BJ (cell line): ENCODE measurements at regions not wholly inside any gene's neighbourhood (a gene's known extent, or its start where the extent isn't known, plus 50 kb on each side); places are given as distances from the start of the nearest gene placed in this dataset.

Experiments
- CTCF ChIA-PET: fragments of 350-600 bp; formaldehyde crosslinking; extraction: SDS; loops from one replicate; lab custom pipeline; 2021; ENCODE audit warnings: antibody characterized with exemption, inconsistent platforms; lab: Yijun Ruan, JAX
- POLR2A ChIA-PET: fragments of 300-600 bp; sonication (Branson Sonifier 250); formaldehyde crosslinking; extraction: SDS; loops from one replicate; lab custom pipeline; 2021; ENCODE audit warnings: antibody characterized with exemption; lab: Charles Lee
- DNase-seq: peaks from one replicate; pipeline ENCODE4 v3.0.0-alpha.2; 2011; ENCODE audit warnings: low read depth
- H3K27me3 ChIP-seq: 2 replicates; pipeline ENCODE4 v1.6.0; 2011; ENCODE audit warnings: low read length; ENCODE audit not compliant: control insufficient read depth, insufficient read depth
- H3K36me3 ChIP-seq: 2 replicates; pipeline ENCODE4 v1.5.1; 2011; ENCODE audit warnings: low read length; ENCODE audit not compliant: control insufficient read depth, insufficient read depth
- H3K4me3 ChIP-seq: 2 replicates; pipeline ENCODE4 v1.5.1; 2011; ENCODE audit warnings: low read depth, mild to moderate bottlenecking, control low read depth, low read length
- TF ChIP-seq, protein P1 (sequence below): IDR thresholded peaks from 2 replicates; pipeline ENCODE4 v1.5.1; 2011; ENCODE audit warnings: low read depth, mild to moderate bottlenecking, control low read depth, inconsistent platforms, low read length, moderate library complexity; ENCODE audit not compliant: insufficient read depth

DNA sequence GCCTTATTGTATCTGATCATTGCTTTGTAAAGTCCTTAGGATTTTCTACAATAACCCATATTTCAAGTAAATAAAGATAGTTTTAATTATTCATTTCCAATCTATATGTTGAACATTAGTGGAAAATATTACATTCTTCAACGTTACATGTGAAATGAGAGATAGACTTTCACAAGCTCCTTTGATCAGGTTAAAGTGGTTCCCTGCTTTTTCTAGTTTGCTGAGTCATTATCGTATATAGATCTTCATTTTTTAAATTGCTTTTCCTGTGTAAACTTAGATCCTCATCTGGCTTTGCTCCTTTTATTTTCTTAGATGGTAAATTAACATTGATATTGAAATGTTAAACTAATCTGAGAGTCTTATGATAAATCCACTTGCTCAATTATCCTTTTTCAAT lies 599.0 kb downstream of the TRAM1L1 start:
- no peaks in the 10 kb centered on the region for H3K27me3 ChIP-seq
- TF ChIP-seq, protein P1, sequence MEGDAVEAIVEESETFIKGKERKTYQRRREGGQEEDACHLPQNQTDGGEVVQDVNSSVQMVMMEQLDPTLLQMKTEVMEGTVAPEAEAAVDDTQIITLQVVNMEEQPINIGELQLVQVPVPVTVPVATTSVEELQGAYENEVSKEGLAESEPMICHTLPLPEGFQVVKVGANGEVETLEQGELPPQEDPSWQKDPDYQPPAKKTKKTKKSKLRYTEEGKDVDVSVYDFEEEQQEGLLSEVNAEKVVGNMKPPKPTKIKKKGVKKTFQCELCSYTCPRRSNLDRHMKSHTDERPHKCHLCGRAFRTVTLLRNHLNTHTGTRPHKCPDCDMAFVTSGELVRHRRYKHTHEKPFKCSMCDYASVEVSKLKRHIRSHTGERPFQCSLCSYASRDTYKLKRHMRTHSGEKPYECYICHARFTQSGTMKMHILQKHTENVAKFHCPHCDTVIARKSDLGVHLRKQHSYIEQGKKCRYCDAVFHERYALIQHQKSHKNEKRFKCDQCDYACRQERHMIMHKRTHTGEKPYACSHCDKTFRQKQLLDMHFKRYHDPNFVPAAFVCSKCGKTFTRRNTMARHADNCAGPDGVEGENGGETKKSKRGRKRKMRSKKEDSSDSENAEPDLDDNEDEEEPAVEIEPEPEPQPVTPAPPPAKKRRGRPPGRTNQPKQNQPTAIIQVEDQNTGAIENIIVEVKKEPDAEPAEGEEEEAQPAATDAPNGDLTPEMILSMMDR: no peak
- DNase-seq: no peak
- no peak overlapping the region for H3K4me3 ChIP-seq
- H3K36me3 ChIP-seq: no peaks in the 10 kb centered on the region
- ChIA-PET POLR2A (no interaction called here), CTCF (no interaction called here)

DNA sequence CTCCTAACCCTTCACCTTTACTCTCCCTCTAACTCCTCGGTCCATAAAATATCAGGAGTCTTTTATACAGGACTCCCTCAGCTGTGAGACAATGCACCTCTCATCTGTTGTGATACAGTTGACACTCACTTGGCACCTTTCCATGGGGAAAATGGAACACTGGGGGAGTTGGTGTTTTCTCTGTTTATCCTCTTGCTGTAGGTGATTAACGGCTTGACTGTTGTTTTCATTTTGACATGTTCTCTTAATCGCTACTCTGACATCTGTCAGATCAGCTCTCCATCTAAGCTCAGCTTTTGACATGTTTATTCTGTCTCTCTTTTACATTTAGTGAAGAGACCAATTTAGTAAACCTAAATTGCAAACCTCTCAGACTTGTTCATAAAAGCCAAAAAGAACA lies 604.8 kb downstream of the TRAM1L1 start:
- Histone ChIP-seq H3K27me3 (no peaks in the 10 kb centered on the region), H3K36me3 (no peaks in the 10 kb centered on the region), H3K4me3 (no peak overlapping the region)
- TF ChIP-seq, protein P1: no peak
- no peak for DNase-seq
- POLR2A ChIA-PET: no interaction called here
- CTCF ChIA-PET: interaction anchor here (0.6 kb wide), 1 partner anchor 347 kb away, joined by 3 read pairs; no protein-coding TSS in a partner anchor

DNA sequence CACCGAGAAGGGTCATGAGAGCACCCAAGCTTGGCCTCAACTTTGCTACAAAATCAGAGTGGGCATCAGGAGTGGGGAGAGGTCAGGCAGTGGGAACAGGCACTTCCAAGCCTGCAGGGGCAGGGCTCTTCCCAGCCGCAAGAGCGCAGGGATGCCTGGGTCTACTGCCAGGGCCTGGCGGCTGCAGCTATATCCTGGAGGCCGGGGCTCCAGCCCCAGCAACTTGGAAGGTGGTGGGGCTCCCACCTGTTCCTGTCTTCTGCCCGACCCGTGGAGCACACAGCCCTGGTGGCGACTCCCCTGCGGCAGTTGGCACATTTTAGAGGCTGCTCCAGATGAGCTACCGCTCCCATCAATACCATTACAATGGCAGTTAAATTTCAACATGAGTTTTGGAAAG lies 607.0 kb downstream of the TRAM1L1 start:
- CTCF ChIA-PET: no interaction called here
- TF ChIP-seq, protein P1: no peak
- DNase-seq: no peak
- no peak overlapping the region for H3K4me3 ChIP-seq
- POLR2A ChIA-PET: no interaction called here
- no peaks in the 10 kb centered on the region for H3K36me3 ChIP-seq
- no peaks in the 10 kb centered on the region for H3K27me3 ChIP-seq

DNA sequence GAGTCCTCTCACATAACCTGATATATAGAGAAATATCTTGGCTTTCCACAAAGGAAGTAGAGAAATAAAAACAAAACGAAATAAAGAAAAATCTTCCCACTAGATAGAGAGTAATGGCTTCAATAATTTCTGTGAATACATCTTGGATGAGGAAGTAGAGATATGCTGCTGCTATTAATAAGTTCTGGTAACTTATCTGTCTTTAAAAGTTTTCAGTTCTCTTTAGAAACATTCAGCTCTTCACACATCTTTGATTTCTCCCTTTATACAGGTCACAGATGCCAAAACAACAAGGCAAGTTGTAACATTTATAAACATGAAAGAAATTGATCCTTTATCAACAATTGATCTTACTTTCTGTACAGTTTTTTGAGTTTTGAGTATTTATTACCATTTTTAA lies 615.8 kb downstream of the TRAM1L1 start:
- H3K36me3 ChIP-seq: no peaks in the 10 kb centered on the region
- POLR2A ChIA-PET: no interaction called here
- no peak for DNase-seq
- H3K27me3 ChIP-seq: no peaks in the 10 kb centered on the region
- no peak overlapping the region for H3K4me3 ChIP-seq
- CTCF ChIA-PET: no interaction called here
- TF ChIP-seq, protein P1: no peak

DNA sequence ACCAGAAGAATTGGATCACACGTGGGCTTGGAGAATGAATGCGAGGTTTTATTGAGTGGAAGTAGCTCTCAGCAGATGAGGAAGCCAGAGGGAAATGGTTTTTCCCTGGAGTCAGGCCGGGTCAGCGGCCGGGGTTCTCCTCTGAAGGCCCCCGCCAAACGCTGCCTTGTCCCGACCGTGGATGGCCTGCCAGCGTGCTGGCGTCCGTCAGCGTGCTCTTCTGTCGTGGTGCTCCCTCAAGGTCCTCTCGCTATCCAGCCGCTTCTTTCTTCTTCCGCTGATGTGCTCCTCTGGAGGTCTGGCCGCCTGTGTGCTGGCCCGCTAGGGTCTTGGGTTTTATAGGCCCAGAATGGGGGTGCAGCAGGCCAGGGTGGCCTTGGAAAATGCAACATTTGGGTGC lies 632.2 kb downstream of the TRAM1L1 start:
- POLR2A ChIA-PET: no interaction called here
- CTCF ChIA-PET: no interaction called here
- no peaks in the 10 kb centered on the region for H3K36me3 ChIP-seq
- no peak overlapping the region for H3K4me3 ChIP-seq
- H3K27me3 ChIP-seq: no peaks in the 10 kb centered on the region
- TF ChIP-seq, protein P1: no peak
- no peak for DNase-seq
